ENCODE measurements at regions not wholly inside any gene's neighbourhood (a gene's known extent, or its start where the extent isn't known, plus 50 kb on each side); places are given as distances from the start of the nearest gene placed in this dataset.

DNA sequence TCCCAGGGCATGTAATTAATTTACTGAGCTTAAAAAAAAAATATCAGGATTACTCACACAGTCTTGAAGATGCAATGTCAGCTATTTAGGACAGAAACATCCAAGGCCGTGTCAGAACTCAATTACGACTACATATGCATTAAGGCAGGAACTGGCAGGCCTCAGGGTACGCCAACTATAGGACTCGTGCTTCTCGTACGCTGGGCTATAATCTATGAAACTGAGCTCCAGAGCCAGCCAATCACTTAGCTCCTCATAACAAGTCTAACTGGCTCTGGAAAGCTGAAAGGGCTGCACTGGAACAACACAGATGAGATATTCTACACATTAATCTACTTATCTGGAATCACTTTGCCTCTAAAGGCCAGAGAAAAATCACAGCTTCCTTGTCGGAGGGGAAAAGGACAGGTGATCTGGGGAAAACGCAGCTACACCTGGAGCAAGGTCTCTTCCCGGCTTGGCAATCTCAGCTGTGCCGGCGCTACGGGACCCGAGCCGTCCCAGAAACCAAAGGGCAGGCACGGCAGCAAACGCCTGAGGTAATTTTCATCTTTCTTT lies 212.0 kb downstream of the DEPDC1B start:
- TF ChIP-seq, protein P1, sequence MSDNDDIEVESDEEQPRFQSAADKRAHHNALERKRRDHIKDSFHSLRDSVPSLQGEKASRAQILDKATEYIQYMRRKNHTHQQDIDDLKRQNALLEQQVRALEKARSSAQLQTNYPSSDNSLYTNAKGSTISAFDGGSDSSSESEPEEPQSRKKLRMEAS (IDR thresholded peaks at IDR 0.05; ENCODE audit: insufficient read depth, insufficient read length) = no peak
- TF ChIP-seq FOS (IDR thresholded peaks at IDR 0.05; ENCODE audit: borderline replicate concordance, insufficient read depth, low read length) (no peak), MYC (IDR thresholded peaks at IDR 0.05; ENCODE audit: low read depth, low read length) (no peak), POLR2AphosphoS5 (IDR thresholded peaks at IDR 0.05; ENCODE audit: insufficient read depth, low read depth, low read length) (no peak), JUN (IDR thresholded peaks at IDR 0.05; ENCODE audit: borderline replicate concordance, insufficient read depth, insufficient read length, low read depth) (no peak), EZH2 (IDR thresholded peaks at IDR 0.05; ENCODE audit: borderline replicate concordance, low read depth, low read length, severe bottlenecking) (no peak)
- TF ChIP-seq, protein P2, sequence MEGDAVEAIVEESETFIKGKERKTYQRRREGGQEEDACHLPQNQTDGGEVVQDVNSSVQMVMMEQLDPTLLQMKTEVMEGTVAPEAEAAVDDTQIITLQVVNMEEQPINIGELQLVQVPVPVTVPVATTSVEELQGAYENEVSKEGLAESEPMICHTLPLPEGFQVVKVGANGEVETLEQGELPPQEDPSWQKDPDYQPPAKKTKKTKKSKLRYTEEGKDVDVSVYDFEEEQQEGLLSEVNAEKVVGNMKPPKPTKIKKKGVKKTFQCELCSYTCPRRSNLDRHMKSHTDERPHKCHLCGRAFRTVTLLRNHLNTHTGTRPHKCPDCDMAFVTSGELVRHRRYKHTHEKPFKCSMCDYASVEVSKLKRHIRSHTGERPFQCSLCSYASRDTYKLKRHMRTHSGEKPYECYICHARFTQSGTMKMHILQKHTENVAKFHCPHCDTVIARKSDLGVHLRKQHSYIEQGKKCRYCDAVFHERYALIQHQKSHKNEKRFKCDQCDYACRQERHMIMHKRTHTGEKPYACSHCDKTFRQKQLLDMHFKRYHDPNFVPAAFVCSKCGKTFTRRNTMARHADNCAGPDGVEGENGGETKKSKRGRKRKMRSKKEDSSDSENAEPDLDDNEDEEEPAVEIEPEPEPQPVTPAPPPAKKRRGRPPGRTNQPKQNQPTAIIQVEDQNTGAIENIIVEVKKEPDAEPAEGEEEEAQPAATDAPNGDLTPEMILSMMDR (IDR thresholded peaks at IDR 0.05; ENCODE audit: extremely low read depth in 1 of 2, insufficient read depth in 1 of 2, low read depth in 1 of 2, low read length in 2 of 2) = no peak
- intact Hi-C loops (cut with micrococcal nuclease) = no loop called here
- Histone ChIP-seq H4K20me1 (replicated peaks; ENCODE audit: control insufficient read depth, extremely low read depth, insufficient read depth, low read length) (no peaks in the 10 kb centered on the region), H3K4me1 (ENCODE audit: control insufficient read depth, extremely low read depth, insufficient read depth, low read length) (no peaks in the 10 kb centered on the region), H3K9ac (replicated peaks; ENCODE audit: extremely low read depth, insufficient read depth, low read length) (no peak overlapping the region), H2AFZ (ENCODE audit: low read depth, low read length) (no peak overlapping the region), H3K27ac (ENCODE audit: insufficient read depth, low read depth, low read length) (no peak overlapping the region), H3K4me3 (replicated peaks in 1 of 3; ENCODE audit: insufficient read depth in 1 of 3, low read depth in 1 of 3, low read length in 3 of 3) (no peak overlapping the region), H3K27me3 (ENCODE audit: control insufficient read depth in 2 of 2, insufficient read depth in 2 of 2, low read length in 2 of 2) (no peaks in the 10 kb centered on the region), H3K9me1 (replicated peaks; ENCODE audit: control insufficient read depth, extremely low read depth, insufficient read depth, low read length) (no peaks in the 10 kb centered on the region), H3K9me3 (replicated peaks; ENCODE audit: control insufficient read depth, insufficient read depth, low read length) (no peaks in the 10 kb centered on the region), H3K4me2 (ENCODE audit: insufficient read depth, low read length) (no peak overlapping the region), H3K36me3 (ENCODE audit: control insufficient read depth in 2 of 2, extremely low read depth in 1 of 2, insufficient read depth in 2 of 2, low read length in 2 of 2) (no peaks in the 10 kb centered on the region), H3K79me2 (ENCODE audit: control insufficient read depth, insufficient read depth, low read length) (no peaks in the 10 kb centered on the region)
- DNase-seq (ENCODE audit: low read depth, low spot score) (no peak), FAIRE-seq (no peak)
- CTCF ChIA-PET = no interaction called here
- dilution Hi-C loops (cut with MboI; ENCODE audit: extremely low pct_ligation_motif_present, low sequenced_read_pairs) = no loop called here
- POLR2A ChIA-PET = no interaction called here
- BruUV-seq (replicated peaks) = no TSS peak

All from endothelial cell of umbilical vein (primary cell).